ENCODE measurements at regions not wholly inside any gene's neighbourhood (a gene's known extent, or its start where the extent isn't known, plus 50 kb on each side); places are given as distances from the start of the nearest gene placed in this dataset.

DNA sequence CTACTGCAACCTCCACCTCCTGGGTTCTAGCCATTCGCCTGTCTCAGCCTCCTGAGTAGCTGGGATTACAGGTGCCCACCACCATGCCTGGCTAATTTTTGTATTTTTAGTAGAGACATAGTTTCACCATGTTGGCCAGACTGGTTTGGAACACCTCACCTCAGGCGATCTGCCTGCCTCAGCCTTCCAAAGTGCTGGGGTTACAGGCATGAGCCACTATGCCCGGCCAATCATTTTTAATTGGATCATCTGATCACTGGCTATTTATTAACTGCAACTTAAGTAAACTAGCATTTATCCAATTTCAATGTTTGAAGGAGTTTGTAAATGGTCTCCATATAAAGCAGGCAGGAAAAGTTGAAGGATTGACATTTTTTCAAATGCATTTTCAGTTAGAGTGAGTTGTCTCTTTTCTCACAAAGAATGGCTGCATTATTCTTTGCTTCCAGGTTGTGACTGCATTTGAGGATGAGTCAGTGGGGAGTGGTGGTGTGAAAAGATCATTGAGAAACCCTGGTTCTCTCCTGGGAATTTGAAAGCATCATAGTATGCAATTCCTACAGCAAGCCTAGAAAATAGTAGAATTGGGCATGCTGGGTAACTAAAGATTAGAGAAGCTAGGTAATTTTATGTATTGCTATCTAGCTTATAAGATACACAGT lies 431.1 kb upstream of the ZEB2 start:
- DNase-seq: no peak

DNA sequence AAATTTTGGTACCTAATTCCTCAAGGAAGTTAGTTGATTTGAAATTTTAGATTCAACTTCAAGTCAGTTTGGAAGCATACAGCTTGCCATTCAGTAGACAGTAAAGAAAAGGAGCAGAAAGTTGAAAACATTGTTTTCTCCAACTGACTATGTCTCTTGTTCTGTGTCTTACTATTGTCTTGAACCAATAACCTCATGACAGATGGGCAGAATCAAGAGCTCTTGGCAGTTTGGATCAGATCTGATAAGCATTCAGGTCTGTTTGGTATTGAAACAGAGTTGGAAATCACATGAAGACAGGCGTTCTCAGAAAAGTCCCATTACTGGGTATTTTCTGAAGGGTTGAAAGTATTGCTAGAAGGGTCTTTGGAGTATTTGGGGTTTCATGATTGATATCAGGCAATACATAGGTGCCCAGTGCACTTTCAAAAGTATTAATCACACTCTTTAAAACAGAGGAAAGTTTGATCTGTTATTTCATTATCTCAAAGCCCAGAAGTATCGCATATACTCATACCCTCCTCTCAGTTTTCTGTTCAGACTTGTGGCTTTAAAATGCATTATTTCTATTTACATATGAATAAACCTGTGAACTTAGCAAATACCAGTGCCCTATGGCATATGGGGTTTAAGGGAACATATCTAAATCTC lies 428.4 kb upstream of the ZEB2 start:
- DNase-seq: peak; percentile 9

DNA sequence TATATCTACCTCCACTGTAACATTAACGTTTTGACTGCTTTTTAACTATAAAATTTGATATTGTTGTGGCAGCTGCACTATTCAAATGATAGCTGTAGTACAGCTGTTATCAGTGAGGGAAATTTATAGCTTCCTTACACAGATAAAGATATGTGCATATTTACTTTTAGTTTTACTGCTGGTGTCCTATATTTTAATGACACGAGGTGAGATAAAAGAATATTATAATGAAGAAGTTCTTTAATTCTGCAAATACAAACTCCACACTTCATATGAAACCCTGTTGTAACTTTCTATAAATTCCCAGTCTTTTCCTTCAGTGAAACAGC lies 427.8 kb upstream of the ZEB2 start:
- no peak for DNase-seq

DNA sequence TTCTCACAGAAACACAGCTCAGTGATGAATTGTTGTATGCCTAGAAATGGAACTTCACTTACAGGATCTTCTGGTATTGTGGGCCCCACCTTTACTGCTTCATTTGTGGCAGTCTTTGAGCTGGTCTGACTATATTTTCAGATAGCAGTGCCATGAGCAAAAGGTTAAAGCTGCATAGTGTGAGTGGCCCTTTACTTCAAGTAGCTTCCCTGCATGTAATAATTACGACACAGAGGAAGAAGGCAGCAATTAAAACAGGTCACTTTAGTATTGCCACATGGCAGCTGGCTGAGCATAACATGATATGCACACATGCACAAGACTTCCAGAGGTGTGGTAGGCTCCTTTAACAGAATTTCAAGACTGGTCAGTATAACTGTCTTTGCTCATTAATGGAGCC lies 426.3 kb upstream of the ZEB2 start:
- DNase-seq: peak; percentile 15

DNA sequence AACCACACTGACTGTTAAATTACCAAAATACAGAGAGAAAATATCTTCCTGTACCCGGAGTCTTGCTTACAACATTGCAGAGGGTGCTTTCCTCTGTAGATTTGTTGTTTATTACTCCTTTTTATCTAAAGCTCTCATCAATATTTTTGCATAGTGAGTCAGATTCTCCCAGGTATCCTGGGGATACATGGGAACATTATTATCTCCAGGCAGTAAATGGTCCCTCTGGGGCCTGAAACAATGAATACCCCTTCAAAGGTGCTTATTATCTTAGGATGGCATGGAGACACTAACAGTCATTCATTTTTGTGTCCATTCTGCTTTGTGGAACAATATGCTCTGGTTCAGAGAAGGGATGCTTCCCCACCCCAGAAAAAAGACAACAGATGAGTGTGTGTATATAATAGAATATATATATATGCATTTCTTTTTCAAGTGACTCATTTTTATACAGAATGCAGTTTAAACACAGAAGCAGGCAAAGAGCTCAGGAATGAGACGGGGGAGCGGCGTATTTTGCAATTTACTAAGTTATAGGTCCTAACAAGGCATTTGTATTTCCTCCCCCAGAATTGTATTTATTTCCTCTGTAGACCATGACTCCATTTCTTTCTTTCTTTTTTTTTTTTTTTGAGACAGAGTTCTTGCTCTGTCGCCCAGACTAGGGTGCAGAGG lies 424.8 kb upstream of the ZEB2 start:
- DNase-seq: no peak

DNA sequence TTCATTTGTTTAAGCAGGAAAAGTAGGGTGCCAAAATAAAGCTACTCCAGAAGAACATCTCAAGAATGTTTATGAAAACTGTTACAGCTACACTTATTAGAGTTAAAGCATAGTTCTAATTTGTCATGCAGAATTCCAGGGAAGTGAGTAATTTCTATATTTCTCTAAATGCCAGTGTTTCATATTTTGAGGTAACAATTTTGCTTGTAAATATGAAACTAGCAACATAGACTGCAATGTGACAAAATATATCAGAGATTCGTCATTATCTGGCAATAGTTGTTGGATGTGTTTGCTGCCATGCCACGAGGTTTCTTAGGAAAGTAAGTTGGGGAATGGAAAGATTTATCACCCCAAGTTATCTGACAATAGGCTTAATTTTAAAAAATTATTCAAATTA lies 424.1 kb upstream of the ZEB2 start:
- no peak for DNase-seq

DNA sequence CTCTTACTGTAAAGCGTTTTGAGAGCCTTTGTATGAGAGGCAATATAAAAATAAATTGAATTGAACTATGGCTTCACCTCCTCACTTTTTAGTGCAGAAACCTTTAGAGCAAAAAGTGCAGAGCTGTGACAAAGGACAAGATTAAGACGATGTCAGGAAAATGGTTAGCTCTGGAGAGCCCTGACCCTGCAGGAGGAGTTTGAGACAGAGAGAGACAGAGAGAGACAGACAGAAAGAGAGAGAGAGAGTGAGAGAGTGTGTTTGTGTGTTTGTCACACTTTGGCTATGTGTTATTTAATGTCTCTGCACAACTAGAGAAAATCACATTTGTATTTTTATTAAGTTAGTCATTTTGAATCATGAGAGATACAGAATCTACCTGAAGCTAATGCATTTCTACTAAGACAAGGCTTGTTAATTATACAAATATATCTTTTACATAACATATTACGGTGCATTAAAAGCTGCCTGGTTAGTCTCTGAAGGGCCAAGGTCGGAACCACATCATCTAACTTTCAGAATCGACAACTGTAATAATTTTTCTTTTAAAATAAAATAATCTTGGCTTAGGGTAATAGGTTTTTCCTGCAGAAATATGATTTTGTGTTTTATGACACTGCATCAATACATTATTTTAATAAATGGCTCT lies 423.5 kb upstream of the ZEB2 start:
- no peak for DNase-seq

DNA sequence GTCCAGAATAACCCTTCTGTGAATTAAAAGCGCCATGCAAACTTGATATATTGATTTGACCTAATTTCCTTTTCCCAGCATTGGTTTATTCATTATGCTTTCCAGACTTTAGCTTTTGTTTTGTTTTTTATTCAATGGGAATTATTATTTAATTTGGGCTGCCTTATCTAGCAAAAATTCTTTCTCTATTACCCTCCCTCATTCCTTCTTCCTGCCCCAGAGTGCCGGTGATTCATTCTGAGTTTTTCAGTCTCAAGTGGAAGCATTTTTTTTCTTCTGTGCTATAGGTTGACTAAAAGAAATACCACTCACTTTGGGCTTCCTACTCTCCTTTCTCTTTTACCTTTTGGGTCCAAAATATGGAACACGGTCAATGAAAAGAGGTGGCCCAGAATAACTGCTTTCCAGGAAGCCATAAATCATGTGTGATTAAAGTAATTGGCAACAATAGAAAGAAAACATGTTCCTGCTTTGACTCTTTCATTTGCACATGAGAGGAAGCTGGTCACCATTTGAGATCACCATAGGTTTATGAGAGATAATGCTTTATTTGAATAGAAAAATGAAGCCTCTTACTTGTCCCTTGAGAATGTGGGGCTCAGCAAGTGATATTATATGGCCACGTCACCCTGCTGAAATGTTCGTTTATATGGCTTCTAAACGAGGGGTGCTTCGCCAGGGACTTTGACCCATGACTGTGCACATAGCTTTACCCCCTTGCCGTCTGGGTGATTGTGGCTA lies 422.8 kb upstream of the ZEB2 start:
- DNase-seq: no peak

DNA sequence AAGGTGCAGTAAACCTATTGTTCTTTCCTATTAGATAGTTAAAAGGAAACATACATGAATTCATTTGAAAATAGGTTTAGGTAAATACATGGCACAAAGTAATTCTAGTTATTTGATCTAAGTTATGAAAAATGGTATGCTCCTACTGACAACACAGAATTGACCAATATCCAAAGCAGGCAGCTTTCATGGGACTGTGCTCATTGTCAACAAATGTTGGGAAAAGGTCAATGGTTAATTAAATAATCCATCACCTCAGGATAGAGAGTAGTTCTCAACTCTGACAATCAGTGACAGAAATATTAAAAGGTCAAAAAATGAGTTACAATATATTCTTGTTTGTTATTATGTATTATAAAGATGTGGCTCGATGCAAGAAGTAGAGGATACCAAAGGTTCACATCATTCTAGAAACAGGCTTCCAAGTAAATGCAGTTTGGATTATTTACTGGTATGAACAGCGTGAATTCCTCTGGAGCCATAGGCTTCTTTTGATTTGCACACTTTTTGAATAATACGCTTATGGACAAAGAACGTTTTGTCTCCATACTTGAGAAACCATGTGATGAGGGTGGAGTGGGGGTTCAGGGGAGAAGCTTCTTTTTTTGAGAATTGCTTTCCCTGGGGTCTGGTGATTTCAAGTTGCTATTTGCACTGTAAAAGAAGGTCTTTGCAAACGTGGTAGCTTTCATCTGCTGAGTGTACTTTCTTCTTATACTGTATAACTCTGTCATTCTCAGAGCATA lies 422.0 kb upstream of the ZEB2 start:
- no peak for DNase-seq

DNA sequence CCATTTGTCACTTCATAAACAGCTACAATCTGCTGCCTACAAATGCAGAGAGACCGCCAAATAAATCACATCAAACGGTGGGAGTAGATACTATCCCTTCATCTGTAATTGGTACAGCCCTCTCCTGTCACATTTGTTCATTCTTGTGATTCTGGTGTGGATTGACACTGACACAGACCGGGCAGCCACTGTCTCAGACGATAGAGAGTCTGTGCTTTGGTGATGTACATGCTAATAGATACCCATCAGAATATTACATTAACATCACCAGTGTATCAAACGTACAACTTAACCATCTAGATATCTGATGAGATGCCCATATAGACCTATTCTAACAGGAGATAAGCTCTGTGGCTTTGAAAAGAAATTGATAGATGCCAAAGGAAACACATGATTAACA lies 419.7 kb upstream of the ZEB2 start:
- no peak for DNase-seq

DNA sequence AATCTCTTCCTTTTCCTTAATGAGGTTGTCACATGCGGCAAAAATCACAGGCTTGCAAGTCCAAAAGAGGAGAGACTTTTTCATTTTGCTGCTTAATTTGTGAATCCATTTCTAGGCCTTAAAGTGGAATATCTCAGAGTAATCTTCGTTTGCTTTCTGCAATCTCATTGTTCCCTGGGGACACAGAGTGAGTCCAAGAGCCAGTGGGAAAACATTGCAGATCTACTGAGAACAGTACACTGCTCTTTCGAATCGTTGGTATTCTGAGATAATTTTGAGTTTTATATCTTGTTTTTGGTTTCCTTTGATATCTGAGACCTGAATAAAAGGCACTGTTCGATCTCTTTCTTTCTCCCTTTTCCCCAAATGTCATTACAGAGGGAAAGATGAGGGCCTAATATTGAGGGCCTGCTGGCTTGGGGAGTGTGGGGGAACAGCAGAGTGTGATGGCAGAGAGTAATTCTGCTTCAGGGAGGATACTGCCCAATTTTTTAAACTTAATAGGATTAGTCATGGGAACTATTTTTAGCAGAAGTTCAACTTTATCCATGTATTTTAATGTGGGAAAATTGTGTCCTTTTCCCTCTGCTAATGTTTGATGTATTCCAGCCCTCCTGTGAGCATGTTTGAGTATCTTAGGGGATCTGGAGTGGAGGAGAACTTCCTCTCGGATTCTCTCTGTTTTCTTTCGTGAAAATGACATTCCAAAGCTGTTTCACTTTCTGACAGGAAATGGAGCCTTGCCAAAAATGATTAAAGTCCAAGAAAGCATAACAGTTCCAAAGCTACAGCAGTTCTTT lies 418.2 kb upstream of the ZEB2 start:
- no peak for DNase-seq

DNA sequence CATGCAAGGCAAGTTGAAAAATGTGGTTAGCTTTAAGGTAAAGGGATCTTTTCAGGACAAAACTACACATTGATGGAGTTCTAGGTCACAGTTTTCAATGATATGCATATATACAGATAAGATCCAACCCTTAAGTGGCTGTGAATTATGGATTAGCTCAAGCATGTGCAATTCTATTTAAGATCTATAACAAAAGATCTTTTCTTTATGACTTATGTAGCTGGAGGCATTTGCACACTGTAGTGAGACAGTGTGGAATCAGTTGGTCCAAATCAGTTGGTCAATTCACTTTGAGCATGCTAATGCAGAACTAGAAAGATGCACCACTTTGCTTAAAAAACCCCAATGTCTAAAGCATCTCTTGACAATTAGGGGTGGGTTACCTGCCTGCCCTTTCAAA lies 417.1 kb upstream of the ZEB2 start:
- no peak for DNase-seq

DNA sequence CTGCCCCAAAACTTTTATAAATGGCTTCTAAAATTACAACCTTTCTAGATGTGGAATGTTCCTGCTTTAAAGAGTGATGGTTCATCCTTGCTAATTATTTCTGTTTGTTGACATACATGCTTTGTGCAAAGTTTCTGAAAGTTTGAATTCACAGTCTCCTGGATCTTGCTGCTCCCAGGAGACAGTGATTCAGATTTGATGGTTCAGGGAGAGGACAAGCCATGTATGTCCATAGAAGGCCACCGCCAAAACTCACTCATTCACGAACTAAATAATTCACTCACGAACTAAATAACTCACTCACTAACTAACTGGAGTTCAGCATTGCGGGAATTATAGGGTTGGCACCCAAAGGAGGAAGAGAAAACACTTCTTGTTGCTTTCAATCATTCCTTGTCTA lies 416.5 kb upstream of the ZEB2 start:
- no peak for DNase-seq

DNA sequence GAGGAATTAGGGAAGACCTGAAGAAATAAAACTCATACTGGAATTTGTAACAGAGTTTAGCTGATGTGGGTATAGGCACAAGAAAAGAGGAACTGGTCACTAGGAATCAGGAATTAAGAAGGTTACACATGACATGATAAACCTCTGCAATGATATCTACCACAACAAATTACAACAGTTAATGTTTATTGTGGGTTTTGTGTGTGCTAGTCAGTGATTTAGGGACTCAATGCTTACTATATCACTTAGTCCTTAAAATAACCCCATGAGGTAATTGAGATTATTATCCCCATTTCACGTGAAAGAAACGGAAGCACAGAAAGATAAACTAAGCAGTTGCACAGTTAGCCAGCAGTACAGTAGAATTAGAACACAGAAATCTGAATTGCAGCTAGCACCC lies 415.8 kb upstream of the ZEB2 start:
- DNase-seq: peak; percentile 62

DNA sequence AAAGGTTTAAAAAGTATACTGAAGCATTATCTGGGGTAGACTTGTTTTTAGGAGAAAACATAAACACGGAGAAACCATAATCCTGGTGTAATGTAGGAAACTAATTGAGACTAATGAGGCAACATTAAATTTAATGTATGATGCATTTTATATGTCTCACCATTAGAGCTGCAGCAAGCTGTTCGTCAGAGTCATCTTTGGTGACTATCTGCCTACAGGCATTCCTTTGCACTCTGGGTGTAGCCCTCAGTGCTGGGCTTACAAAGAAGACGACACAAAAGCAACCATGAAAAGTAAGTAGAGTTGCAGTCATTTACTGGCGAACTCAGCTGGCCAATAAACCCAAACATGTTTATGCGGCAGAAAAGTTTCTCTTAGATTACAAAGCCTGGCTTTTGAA lies 415.3 kb upstream of the ZEB2 start:
- DNase-seq: no peak

DNA sequence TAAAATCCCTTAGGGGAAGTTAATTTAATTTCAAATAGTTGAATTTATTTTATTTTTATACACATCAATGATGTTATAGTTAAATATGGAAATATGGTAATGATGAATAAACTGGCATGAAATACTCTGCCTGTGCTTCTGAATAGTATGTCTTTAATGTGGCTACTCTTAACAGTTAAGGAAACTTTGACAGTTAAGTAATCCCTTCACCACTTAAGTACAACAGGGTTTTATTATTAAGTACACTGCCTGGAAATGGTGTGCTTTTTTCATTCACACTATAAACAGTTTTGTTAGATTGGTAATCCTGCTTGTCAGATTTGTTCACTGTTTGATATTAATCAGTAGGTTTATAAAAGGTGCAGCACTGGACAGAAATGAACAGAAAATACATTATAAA lies 412.0 kb upstream of the ZEB2 start:
- no peak for DNase-seq

DNA sequence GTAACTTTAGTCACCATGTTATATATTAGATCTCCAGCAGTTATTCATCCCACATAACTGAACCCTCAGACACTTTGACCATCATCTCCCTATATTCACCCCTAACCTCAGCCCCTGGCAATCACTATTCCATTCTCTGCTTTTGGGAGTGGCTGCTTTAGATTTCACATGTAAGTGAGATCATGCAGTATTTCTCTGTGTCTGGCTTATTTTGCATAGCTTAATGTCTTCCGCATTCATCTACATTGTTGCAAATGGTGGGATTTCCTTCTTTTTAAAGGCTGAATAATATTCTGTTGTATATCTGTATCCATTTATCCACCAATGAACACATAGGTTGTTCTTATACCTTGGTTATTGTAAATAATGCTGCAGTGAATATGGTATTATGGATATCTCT lies 411.6 kb upstream of the ZEB2 start:
- no peak for DNase-seq

DNA sequence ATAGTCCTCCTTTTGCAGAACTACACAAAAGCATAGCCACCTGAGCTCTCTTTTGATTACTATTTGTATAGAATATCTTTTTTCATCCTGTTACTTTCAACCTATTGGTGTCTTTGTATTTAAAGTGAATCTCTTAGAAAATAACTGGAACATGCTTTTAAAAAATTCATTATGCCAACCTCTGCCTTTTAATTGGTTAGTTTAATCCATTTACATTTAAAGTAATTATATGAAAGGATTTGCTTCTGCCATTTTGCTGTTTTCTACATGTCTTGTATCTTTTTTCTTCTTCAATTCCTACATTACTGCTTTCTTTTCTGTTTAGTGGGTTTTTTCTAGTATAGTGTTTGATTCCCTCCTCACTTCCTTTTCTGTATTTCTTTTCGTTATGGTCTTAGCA lies 407.5 kb upstream of the ZEB2 start:
- no peak for DNase-seq

DNA sequence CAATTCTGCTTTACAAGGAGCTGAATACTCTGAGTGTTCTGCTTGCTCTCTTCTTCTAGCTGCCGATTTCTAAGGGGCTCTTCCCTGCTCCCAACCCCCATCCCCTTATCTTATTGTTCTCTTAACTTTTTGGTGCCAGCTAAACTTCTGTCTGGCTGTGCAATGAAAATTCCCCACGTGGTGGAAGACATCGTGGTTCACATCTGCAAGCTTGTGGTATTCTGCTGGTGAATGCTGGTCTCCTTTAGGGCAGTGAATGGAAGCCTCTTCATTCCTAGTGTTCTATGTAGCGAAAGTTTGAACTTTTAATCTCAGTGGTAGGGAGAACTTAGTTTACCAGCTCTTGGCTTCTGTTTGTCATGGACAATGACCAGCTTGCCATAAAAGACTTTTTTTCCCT lies 406.0 kb upstream of the ZEB2 start:
- DNase-seq: no peak

DNA sequence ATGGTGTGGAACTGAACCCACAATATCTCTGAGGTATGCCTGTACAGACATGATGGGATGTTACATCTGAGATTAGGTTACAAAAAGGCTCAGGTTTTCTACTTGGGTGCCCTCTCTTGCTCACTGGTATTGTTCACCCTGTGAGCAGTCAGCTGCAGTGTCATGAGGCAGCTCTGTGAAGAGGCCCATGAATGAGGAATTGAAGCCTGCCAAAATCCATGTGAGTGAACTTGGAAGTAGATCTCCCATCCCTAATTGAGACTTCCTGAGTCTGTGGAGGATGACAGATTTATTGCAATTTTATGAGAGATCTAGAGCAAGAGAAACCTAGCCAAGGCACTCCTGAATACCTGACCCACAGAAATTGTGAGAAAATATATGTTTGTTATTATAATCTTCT lies 404.9 kb upstream of the ZEB2 start:
- DNase-seq: no peak

DNA sequence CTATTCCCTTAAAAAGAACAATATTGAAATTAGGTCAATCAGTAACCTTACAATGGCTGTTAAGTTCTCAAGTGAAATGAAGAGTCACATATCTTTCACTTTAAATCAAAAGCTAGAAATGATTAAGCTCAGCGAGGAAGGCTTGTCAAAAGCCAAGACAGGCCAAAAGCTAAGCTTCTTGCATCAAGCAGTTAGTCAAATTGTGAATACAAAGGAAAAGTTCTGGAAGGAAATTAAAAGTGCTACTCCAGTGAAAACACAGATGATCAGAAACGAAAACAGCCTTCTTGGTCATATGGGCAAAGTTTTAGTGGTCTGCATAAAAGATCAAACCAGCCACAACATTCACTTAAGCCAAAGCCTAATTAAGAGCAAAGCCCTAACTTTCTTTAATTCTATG lies 402.6 kb upstream of the ZEB2 start:
- no peak for DNase-seq

Measured in hematopoietic multipotent progenitor cell treated with erythropoietin and hydrocortisone succinate and interleukin-3 and kit ligand, for 4 days (in vitro differentiated cells).